H9 (cell line): ENCODE measurements at regions not wholly inside any gene's neighbourhood (a gene's known extent, or its start where the extent isn't known, plus 50 kb on each side); places are given as distances from the start of the nearest gene placed in this dataset.

ENCODE experiments used
- DNase-seq: peaks from one replicate; pipeline ENCODE4 v3.0.0-alpha.2; 2017
- H2AFZ ChIP-seq: one replicate; pipeline ENCODE4 v1.6.1; 2013; ENCODE audit warnings: mild to moderate bottlenecking, low read length, control low read depth, moderate library complexity
- H2AK5ac ChIP-seq: 2 replicates; pipeline ENCODE4 v1.6.1; 2013; ENCODE audit warnings: low read length, control low read depth, mixed read lengths; ENCODE audit not compliant: insufficient read length
- H2BK120ac ChIP-seq: one replicate; pipeline ENCODE4 v1.6.1; 2013; ENCODE audit warnings: low read depth, mild to moderate bottlenecking, low read length, control low read depth, inconsistent platforms; ENCODE audit not compliant: poor library complexity, severe bottlenecking
- H2BK12ac ChIP-seq: 2 replicates; pipeline ENCODE4 v1.6.1; 2013; ENCODE audit warnings: low read length, control low read depth, mixed read lengths, low read depth; ENCODE audit not compliant: insufficient read length
- H2BK15ac ChIP-seq: 2 replicates; pipeline ENCODE4 v1.6.1; 2013; ENCODE audit warnings: low read depth, low read length, control low read depth
- H2BK20ac ChIP-seq: one replicate; pipeline ENCODE4 v1.6.1; 2013; ENCODE audit warnings: low read depth, mild to moderate bottlenecking, low read length, control low read depth, inconsistent platforms; ENCODE audit not compliant: poor library complexity, severe bottlenecking
- H2BK5ac ChIP-seq: 2 replicates; pipeline ENCODE4 v1.6.1; 2013; ENCODE audit warnings: low read length, control low read depth, mixed read lengths; ENCODE audit not compliant: insufficient read length
- H3K14ac ChIP-seq: 2 replicates; pipeline ENCODE4 v1.6.1; 2013; ENCODE audit warnings: low read length, control low read depth; ENCODE audit not compliant: insufficient read depth
- H3K18ac ChIP-seq: 2 replicates; pipeline ENCODE4 v1.6.1; 2013; ENCODE audit warnings: low read depth, mild to moderate bottlenecking, mixed read lengths, low read length, control low read depth; ENCODE audit not compliant: insufficient read length
- H3K23ac ChIP-seq: 2 replicates; pipeline ENCODE4 v1.6.1; 2013; ENCODE audit warnings: low read length, control low read depth, mixed read lengths, low read depth; ENCODE audit not compliant: insufficient read length
- H3K23me2 ChIP-seq: 2 replicates; pipeline ENCODE4 v1.6.1; 2013; ENCODE audit warnings: low read depth, mild to moderate bottlenecking, mixed read lengths, low read length, control low read depth; ENCODE audit not compliant: insufficient read length, poor library complexity, severe bottlenecking
- H3K27ac ChIP-seq: 2 replicates; pipeline ENCODE4 v1.5.1; 2013; ENCODE audit warnings: low read length, control low read depth, mixed read lengths, low read depth; ENCODE audit not compliant: insufficient read length
- H3K27me3 ChIP-seq: 2 replicates; pipeline ENCODE4 v1.6.1; 2013; ENCODE audit warnings: low read length, control low read depth, inconsistent platforms; ENCODE audit not compliant: insufficient read depth
- H3K4ac ChIP-seq: 2 replicates; pipeline ENCODE4 v1.6.1; 2013; ENCODE audit warnings: low read depth, mild to moderate bottlenecking, control low read depth, inconsistent platforms, low read length, moderate library complexity
- H3K4me1 ChIP-seq: 2 replicates; pipeline ENCODE4 v1.6.1; 2013; ENCODE audit warnings: low read length, control low read depth, inconsistent platforms; ENCODE audit not compliant: insufficient read depth
- H3K4me2 ChIP-seq: 2 replicates; pipeline ENCODE4 v1.6.1; 2013; ENCODE audit warnings: low read length, control low read depth, mixed read lengths; ENCODE audit not compliant: insufficient read length, insufficient read depth
- H3K56ac ChIP-seq: 2 replicates; pipeline ENCODE4 v1.6.1; 2013; ENCODE audit warnings: low read depth, mild to moderate bottlenecking, mixed read lengths, low read length, control low read depth; ENCODE audit not compliant: insufficient read length
- H3K79me1 ChIP-seq: 2 replicates; pipeline ENCODE4 v1.6.1; 2013; ENCODE audit warnings: low read depth, mild to moderate bottlenecking, moderate library complexity, low read length, control low read depth, inconsistent platforms; ENCODE audit not compliant: insufficient read depth, poor library complexity, severe bottlenecking
- H3K79me2 ChIP-seq: 2 replicates; pipeline ENCODE4 v1.6.1; 2013; ENCODE audit warnings: low read length, control low read depth, inconsistent platforms; ENCODE audit not compliant: insufficient read depth
- H3K9ac ChIP-seq: 2 replicates; pipeline ENCODE4 v1.6.1; 2013; ENCODE audit warnings: low read length, control low read depth, mixed read lengths; ENCODE audit not compliant: insufficient read length; ENCODE audit errors: extremely low read depth
- H3K9me3 ChIP-seq: one replicate; pipeline ENCODE4 v1.6.1; 2013; ENCODE audit warnings: low read depth, low read length, inconsistent platforms; ENCODE audit not compliant: control insufficient read depth
- H3T11ph ChIP-seq: one replicate; pipeline ENCODE4 v1.6.1; 2013; ENCODE audit warnings: mild to moderate bottlenecking, low read length, control low read depth, inconsistent platforms
- H4K20me1 ChIP-seq: one replicate; pipeline ENCODE4 v1.6.1; 2013; ENCODE audit not compliant: control insufficient read depth, insufficient read length, insufficient read depth
- H4K5ac ChIP-seq: 2 replicates; pipeline ENCODE4 v1.6.1; 2013; ENCODE audit warnings: low read depth, mild to moderate bottlenecking, mixed read lengths, low read length, control low read depth; ENCODE audit not compliant: insufficient read length
- H4K8ac ChIP-seq: replicated peaks from 2 replicates; pipeline ENCODE4 v1.6.1; 2013; ENCODE audit warnings: low read length, control low read depth, mixed read lengths, low read depth; ENCODE audit not compliant: insufficient read length
- H4K91ac ChIP-seq: 2 replicates; pipeline ENCODE4 v1.6.1; 2013; ENCODE audit warnings: low read depth, mild to moderate bottlenecking, moderate library complexity, mixed read lengths, low read length, control low read depth; ENCODE audit not compliant: insufficient read length
- H3K27ac Mint-ChIP-seq, 3 experiments: 2 replicates in 2 of 3; 3 replicates in 1 of 3; pipeline ENCODE4 v1.8.0; 2020 to 2021; ENCODE audit warnings: mixed read lengths in 3 of 3, mild to moderate bottlenecking in 1 of 3, moderate library complexity in 1 of 3
- H3K27me3 Mint-ChIP-seq: 2 replicates; pipeline ENCODE4 v1.8.0; 2021; ENCODE audit warnings: low read depth, mild to moderate bottlenecking, moderate library complexity, mixed read lengths
- H3K36me3 Mint-ChIP-seq, 3 experiments: 2 replicates in 2 of 3; 3 replicates in 1 of 3; pipeline ENCODE4 v1.8.0; 2020 to 2021; ENCODE audit warnings: low read depth in 3 of 3, mixed read lengths in 3 of 3; ENCODE audit not compliant: insufficient read depth in 1 of 3
- H3K4me1 Mint-ChIP-seq, 2 experiments: 2 replicates each; pipeline ENCODE4 v1.8.0; 2020; ENCODE audit warnings: mixed read lengths in 2 of 2
- H3K4me3 Mint-ChIP-seq, 2 experiments: 2 replicates in 1 of 2; 3 replicates in 1 of 2; pipeline ENCODE4 v1.8.0; 2020 to 2021; ENCODE audit warnings: mild to moderate bottlenecking in 2 of 2, mixed read lengths in 2 of 2, moderate library complexity in 1 of 2
- H3K9me3 Mint-ChIP-seq, 2 experiments: 2 replicates in 1 of 2; 3 replicates in 1 of 2; pipeline ENCODE4 v1.8.0; 2020; ENCODE audit warnings: mild to moderate bottlenecking in 2 of 2, mixed read lengths in 2 of 2, moderate library complexity in 1 of 2
- CTCF ChIP-seq: fragments of 200-600 bp; sonication (generic); conservative IDR thresholded peaks from 3 replicates; pipeline ENCODE4 v1.8.0; 2021; ENCODE audit warnings: antibody characterized with exemption, mild to moderate bottlenecking
- WGBS: extraction: QIAGEN DNeasy Blood & Tissue Kit; methylation state at CpG from one replicate; pipeline ENCODE4 v1.1.7; 2013; ENCODE audit warnings: missing lambda C conversion rate, low lambda C conversion rate, mixed read lengths; ENCODE audit not compliant: insufficient read length; ENCODE audit errors: extremely low coverage; 5-methylcytosine and 5-hydroxymethylcytosine counted together

DNA sequence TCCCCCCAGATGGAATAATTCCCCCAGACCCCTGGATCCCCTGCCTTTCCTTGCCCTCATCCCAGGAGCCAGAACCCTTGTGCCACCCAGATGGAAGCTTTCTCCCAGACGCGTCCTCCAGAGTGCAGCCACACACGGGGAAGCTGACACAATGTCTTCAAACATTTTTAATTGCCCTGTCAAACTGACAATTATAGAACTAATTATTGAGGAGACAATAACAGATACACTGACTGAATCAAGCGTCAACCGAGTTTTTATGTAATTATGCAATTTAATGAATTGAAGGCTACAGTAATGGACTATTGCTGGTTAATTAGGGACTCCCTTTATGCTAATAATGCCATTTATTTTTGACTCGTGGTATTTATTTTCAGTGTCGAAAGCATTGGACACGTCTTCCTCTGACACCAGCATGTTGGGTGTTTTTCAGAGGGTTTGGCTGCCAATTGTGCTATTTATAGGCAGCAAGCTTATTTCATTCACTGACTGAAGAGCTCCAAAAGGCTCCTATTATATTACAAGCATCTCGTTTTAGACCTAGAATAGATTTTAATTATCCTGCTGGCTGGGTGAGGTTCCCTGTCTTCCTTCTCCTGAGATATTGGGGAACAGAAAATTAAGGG, 298.2 kb upstream of the C16orf82 start:
- no peak overlapping the region for H3K4me2 ChIP-seq
- no peak overlapping the region for H3T11ph ChIP-seq
- no peaks in the 10 kb centered on the region for H4K20me1 ChIP-seq
- H2BK15ac ChIP-seq: no peak overlapping the region
- WGBS: no CpG with 5 or more reads among the region's 9 CpGs
- H3K9ac ChIP-seq: no peak overlapping the region
- no peaks in the 10 kb centered on the region for H3K79me1 ChIP-seq
- H4K91ac ChIP-seq: no peak overlapping the region
- H3K27ac ChIP-seq: no peak overlapping the region
- H3K27me3 Mint-ChIP-seq: peaks cover 71% of the 10 kb centered on the region
- no peak overlapping the region for H2AFZ ChIP-seq
- H3K4me1 Mint-ChIP-seq: no peaks in the 10 kb centered on the region
- no peak for DNase-seq
- H3K23ac ChIP-seq: no peak overlapping the region
- no peak overlapping the region for H3K27ac Mint-ChIP-seq
- no peaks in the 10 kb centered on the region for H3K9me3 Mint-ChIP-seq
- peaks cover 2% of the 10 kb centered on the region; the same call in 1 of the 2 replicates for H3K27me3 ChIP-seq
- no peak overlapping the region for H2BK12ac ChIP-seq
- H4K8ac ChIP-seq: no peak overlapping the region
- H3K36me3 Mint-ChIP-seq: no peaks in the 10 kb centered on the region
- H3K79me2 ChIP-seq: 0 out of 2 replicates have a peak, but pooled peaks cover 2% of the 10 kb centered on the region
- H3K4me1 ChIP-seq: no peaks in the 10 kb centered on the region
- no peak overlapping the region for H2AK5ac ChIP-seq
- no peak overlapping the region for H2BK5ac ChIP-seq
- H3K18ac ChIP-seq: no peak overlapping the region
- H3K4me3 Mint-ChIP-seq: no peak overlapping the region
- no peaks in the 10 kb centered on the region for H3K23me2 ChIP-seq
- TF ChIP-seq CTCF: no peak
- no peak overlapping the region for H3K14ac ChIP-seq
- no peak overlapping the region for H2BK20ac ChIP-seq
- H3K9me3 ChIP-seq: no peaks in the 10 kb centered on the region
- no peak overlapping the region for H3K56ac ChIP-seq
- H3K4ac ChIP-seq: no peak overlapping the region
- H4K5ac ChIP-seq: no peak overlapping the region
- no peak overlapping the region for H2BK120ac ChIP-seq
